Spinal cord (tissue), 9 donors: ENCODE measurements at regions not wholly inside any gene's neighbourhood (a gene's known extent, or its start where the extent isn't known, plus 50 kb on each side); places are given as distances from the start of the nearest gene placed in this dataset.

ENCODE experiments used
- DNase-seq, 6 donors: peaks; one replicate each; pipeline versions ENCODE4 v3.0.0 to v3.0.0-alpha.2; 2013 to 2015; ENCODE audit warnings: low spot score in 6 of 6, low read depth in 4 of 6
- H3K27ac ChIP-seq: one replicate; pipeline ENCODE4 v1.5.1; 2013; ENCODE audit warnings: low read depth, low read length, control low read depth
- H3K27me3 ChIP-seq: one replicate; pipeline ENCODE4 v1.6.1; 2013; ENCODE audit warnings: low read length; ENCODE audit not compliant: control insufficient read depth, insufficient read depth
- H3K36me3 ChIP-seq: one replicate; pipeline ENCODE4 v1.6.1; 2013; ENCODE audit warnings: low read length; ENCODE audit not compliant: control insufficient read depth, insufficient read depth
- H3K4me1 ChIP-seq: one replicate; pipeline ENCODE4 v1.6.1; 2013; ENCODE audit warnings: low read length; ENCODE audit not compliant: control insufficient read depth, insufficient read depth
- H3K4me3 ChIP-seq: one replicate; pipeline ENCODE4 v1.5.1; 2013; ENCODE audit warnings: low read depth, low read length, control low read depth
- H3K9me3 ChIP-seq: one replicate; pipeline ENCODE4 v1.6.1; 2013; ENCODE audit warnings: low read length; ENCODE audit not compliant: control insufficient read depth, insufficient read depth
- WGBS: methylation state at CpG from one replicate; pipeline ENCODE4 v1.1.5; 2013; ENCODE audit warnings: missing lambda C conversion rate; ENCODE audit not compliant: insufficient coverage; 5-methylcytosine and 5-hydroxymethylcytosine counted together
- donor health status: healthy.

DNA sequence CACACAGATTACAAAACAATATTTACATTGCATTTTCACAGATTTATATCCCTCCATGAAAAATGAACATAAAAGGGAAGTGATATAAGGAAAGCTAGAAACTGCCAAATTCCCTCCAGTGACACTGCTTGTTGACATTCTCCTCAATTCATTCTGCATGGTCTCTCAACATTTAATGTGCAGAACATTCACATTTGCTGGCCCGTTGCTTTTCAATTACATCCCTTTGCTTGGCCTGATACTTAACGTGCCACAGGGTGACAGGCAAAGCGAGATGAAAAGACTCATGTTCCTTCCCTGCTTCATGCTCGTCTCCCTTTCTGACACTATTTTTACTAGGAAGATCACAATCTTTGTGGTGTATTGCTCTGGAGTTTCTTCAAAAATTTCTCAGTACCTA is 1019.7 kb upstream of the LRRN3 start:
- Histone ChIP-seq H3K27ac (no peak overlapping the region), H3K36me3 (no peaks in the 10 kb centered on the region), H3K4me1 (no peaks in the 10 kb centered on the region), H3K4me3 (no peak overlapping the region), H3K27me3 (no peaks in the 10 kb centered on the region), H3K9me3 (no peaks in the 10 kb centered on the region)
- peak in 2 of 6 donors; percentile 34 to 56 for DNase-seq
- WGBS, result 14% methylated on average over 1 of the region's 4 CpGs

DNA sequence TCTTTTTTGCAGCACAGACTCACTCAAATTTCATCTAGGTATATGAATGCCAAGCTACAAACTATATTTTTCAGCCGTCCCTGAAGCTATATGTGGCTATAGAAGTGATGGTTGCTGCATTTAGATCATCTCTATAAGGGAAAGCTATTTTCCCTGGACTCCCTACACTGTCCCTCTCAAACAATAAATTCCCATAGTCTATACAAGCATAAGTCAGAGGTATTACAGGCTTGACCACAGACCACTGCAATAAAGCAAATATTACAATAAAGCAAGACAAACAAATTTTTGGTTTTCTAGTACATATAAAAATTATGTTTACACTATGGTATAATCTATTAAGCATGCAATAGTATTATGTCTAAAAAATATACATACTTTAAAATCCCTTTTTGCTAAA is 1015.5 kb upstream of the LRRN3 start:
- Histone ChIP-seq H3K27me3 (no peaks in the 10 kb centered on the region), H3K27ac (no peak overlapping the region), H3K36me3 (no peaks in the 10 kb centered on the region), H3K9me3 (no peaks in the 10 kb centered on the region), H3K4me3 (no peak overlapping the region), H3K4me1 (no peaks in the 10 kb centered on the region)
- no CpG with 5 or more reads among the region's 1 CpG for WGBS
- no peak for DNase-seq

DNA sequence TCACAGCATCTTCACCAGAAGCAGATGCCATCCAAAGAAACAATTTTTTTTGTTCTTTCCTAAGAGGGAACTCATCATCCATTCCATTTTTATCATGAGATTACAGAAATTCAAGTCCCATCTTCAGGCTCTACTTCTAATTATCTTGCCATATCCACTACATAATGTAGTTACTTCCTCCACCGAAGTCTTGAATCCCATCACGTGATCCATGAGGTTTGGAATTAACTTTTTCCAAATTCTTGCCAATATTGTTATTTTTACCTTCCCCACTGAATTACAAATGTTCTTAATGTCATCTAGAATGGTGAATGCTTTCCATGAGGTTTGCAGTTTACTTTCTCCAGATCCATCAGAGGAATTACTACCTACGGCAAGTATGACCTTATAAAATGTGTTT is 1014.7 kb upstream of the LRRN3 start:
- DNase-seq, result no peak
- WGBS, result no CpG with 5 or more reads among the region's 3 CpGs
- Histone ChIP-seq H3K36me3 (no peaks in the 10 kb centered on the region), H3K4me1 (no peaks in the 10 kb centered on the region), H3K4me3 (no peak overlapping the region), H3K9me3 (no peaks in the 10 kb centered on the region), H3K27me3 (no peaks in the 10 kb centered on the region), H3K27ac (no peak overlapping the region)

DNA sequence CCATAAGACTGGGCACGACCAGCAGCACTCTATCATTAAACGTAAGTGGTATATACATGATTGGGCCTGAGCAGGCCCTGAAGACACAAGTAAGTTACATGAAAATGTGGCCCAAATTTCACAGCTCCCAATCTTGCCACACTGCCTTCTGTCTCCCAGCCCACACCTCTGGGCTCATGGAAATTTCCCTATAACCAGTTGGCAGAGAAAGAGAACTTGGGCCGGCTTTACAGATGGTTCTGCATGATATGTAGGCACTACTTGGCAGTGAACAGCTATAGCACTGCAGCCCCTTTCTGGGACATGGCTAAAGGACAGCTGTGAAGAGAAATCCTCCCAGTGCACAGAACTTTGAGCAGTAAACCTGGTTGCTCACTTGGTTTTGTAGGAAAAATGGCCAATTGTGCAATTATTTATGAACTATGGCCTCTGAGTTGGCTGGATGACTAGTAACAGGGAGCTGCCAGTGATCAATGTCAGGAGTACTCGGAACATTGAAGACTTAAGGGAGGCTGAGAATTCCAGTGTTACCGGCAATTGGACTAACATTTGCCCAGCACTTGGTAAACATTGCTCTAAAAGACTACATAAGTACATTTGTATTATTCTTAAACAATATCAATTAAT is 1006.6 kb upstream of the LRRN3 start:
- Histone ChIP-seq H3K27me3 (no peaks in the 10 kb centered on the region), H3K36me3 (no peaks in the 10 kb centered on the region), H3K9me3 (no peaks in the 10 kb centered on the region), H3K4me3 (no peak overlapping the region), H3K4me1 (no peaks in the 10 kb centered on the region), H3K27ac (no peak overlapping the region)
- peak in 1 of 6 donors; percentile 52 for DNase-seq
- WGBS, result 82% methylated on average over 3 of the region's 5 CpGs

DNA sequence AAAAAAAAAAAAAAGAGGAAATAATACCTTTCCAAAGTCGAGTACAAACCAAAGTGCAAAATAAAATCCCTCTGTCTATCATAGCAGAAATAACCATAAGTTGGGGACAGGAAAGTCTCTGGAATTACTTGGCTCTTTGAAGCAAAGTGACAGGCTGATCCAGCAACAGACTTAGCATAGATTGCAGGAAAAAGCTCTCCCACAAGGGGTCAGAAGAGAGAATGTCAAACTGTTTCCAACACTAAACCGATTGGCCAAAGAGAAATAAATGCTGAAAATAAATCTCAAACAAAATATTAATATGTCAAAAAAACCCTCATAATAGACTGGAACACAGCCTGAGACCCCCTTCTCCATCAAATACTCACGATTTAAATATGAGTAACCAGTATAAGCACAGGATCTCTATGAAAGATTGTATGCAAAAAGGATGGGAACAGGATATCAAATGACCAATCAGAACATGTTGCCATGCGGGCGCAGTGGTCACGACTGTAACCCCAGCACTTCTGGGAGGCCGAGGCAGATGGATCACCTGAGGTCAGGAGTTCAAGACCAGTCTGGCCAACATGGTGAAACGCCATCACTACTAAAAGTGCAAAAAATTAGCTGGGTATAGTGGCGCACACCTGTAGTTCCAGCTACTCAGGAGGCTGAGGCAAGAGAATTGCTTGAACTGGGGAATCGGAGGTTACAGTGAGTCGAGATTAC is 1000.7 kb upstream of the LRRN3 start:
- Histone ChIP-seq H3K27ac (no peak overlapping the region), H3K36me3 (no peaks in the 10 kb centered on the region), H3K4me3 (no peak overlapping the region), H3K4me1 (no peaks in the 10 kb centered on the region), H3K9me3 (peaks cover 2% of the 10 kb centered on the region), H3K27me3 (no peaks in the 10 kb centered on the region)
- no peak for DNase-seq
- 94% methylated on average over 6 of the region's 11 CpGs for WGBS

DNA sequence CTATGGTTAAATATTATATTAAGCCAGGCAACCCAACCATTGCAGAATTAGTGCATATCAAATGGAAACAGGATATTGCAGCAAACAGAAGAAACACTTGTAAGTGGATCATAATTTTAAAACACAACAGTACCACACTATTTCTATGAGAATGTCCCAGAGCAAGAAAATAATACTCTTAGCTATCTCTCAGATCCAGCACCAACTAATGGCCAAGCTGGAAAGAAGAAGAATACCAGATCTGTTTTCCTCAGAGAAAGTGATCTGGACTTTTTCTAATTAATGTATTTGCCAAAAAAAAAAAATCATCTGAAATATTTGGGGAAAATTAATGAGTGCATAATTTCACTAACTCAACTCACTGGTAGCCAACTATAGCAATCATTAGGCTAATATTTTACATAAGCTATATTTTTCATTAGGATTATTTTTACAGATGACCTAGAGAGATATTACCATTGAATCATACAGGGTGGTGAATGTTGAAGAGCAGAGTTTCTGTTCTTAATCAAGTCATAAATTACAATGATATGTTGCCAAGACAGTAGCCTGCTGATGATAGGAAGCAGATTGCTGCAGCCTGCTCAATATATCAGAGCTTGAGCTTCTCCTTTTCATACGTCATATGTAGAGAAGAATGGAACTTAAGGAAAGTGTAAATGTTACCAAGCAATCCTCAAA is 995.4 kb upstream of the LRRN3 start:
- no peaks in the 10 kb centered on the region for H3K4me1 ChIP-seq
- WGBS, result no CpG with 5 or more reads among the region's 1 CpG
- DNase-seq, result no peak
- no peak overlapping the region for H3K27ac ChIP-seq
- no peaks in the 10 kb centered on the region for H3K27me3 ChIP-seq
- no peaks in the 10 kb centered on the region for H3K36me3 ChIP-seq
- H3K4me3 ChIP-seq, result no peak overlapping the region
- H3K9me3 ChIP-seq, result peaks cover 1% of the 10 kb centered on the region

DNA sequence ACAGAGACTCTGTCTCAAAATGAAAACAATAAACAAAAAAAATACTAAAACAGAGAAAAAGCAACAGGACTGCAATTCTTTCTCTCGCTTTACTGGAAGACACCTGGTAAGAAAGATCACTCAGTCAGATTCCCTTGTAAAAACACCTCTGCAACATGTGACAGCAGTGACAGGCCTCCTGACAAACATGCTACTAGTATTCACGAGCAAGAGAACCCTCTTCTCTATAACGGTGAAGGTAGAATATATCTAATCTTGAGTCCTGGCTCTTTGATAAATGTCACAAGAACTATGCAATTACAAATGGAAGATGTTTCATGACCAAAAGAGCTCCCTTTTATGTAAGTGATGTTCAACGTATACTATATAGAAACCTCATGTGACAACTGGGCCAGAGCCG is 986.7 kb upstream of the LRRN3 start:
- DNase-seq, result no peak
- Histone ChIP-seq H3K4me3 (no peak overlapping the region), H3K27ac (no peak overlapping the region), H3K36me3 (no peaks in the 10 kb centered on the region), H3K4me1 (no peaks in the 10 kb centered on the region), H3K27me3 (no peaks in the 10 kb centered on the region), H3K9me3 (peaks cover 1% of the 10 kb centered on the region)
- 100% methylated on average over 2 of the region's 5 CpGs for WGBS

DNA sequence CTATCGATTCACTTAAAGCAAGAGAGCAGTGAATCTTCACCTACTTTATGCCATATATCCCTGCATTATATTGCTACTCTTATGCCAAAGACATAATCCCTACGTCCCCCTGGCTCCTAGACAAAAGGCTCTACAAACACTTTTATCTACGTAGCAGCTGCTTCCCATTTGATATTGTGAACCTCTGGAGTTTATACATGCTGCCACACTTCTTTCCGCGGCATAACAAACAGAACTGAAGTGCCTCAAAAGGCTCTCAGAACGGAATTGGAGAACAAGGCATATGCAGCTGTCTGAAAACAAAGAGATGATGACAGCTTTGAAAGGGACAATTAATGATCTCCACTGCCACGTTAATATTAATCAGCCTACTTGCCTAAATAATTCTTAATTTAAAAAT is 985.6 kb upstream of the LRRN3 start:
- Histone ChIP-seq H3K4me1 (no peaks in the 10 kb centered on the region), H3K4me3 (no peak overlapping the region), H3K27ac (no peak overlapping the region), H3K27me3 (no peaks in the 10 kb centered on the region), H3K9me3 (no peaks in the 10 kb centered on the region), H3K36me3 (no peaks in the 10 kb centered on the region)
- WGBS, result 39% methylated on average over 3 of the region's 7 CpGs
- peak in 2 of 6 donors; percentile 41 to 73 for DNase-seq

DNA sequence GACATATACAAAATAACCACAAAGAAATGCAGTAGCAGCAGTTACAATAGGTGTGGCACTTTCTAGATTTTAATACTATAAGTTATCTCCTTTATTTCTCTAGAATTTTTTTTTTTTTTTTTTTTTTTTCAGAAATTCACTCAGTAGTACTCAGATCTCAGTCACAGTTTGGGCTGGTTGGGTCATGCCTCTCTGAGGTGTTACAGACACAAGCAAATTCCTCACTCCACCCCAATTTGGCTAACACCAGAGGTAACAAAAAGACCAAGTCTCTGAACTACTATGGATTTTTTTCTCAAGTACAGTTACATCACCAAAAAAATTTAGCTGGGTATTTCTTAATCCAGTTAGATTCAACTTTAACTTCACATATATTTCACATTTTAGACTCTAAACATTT is 985.1 kb upstream of the LRRN3 start:
- no peak for DNase-seq
- no peaks in the 10 kb centered on the region for H3K4me1 ChIP-seq

More for the DNA sequence above, 985.1 kb upstream of the LRRN3 start:
- Histone ChIP-seq H3K27me3 (no peaks in the 10 kb centered on the region), H3K9me3 (no peaks in the 10 kb centered on the region), H3K36me3 (no peaks in the 10 kb centered on the region), H3K27ac (no peak overlapping the region), H3K4me3 (no peak overlapping the region)
